ENCODE measurements at regions not wholly inside any gene's neighbourhood (a gene's known extent, or its start where the extent isn't known, plus 50 kb on each side); places are given as distances from the start of the nearest gene placed in this dataset.

DNA sequence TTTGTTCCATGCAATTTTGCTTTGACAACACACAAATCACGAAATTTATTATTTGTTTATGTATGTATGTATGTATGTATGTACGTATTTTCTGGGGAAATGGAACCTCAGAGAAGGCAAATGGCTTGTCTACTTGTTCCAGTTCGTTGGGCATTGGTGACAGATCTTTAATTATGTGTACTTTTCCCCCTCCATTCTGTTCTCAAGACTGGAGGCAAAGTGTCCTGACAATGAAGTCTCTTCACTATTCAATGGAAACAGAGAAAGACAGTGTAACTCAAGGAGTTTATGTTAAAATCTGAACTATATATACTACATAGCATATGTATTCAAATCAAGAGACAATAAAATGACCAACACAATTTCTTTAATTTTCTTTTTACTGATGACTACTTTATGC lies 245.7 kb upstream of the PTBP2 start:
- TF ChIP-seq, protein P1, sequence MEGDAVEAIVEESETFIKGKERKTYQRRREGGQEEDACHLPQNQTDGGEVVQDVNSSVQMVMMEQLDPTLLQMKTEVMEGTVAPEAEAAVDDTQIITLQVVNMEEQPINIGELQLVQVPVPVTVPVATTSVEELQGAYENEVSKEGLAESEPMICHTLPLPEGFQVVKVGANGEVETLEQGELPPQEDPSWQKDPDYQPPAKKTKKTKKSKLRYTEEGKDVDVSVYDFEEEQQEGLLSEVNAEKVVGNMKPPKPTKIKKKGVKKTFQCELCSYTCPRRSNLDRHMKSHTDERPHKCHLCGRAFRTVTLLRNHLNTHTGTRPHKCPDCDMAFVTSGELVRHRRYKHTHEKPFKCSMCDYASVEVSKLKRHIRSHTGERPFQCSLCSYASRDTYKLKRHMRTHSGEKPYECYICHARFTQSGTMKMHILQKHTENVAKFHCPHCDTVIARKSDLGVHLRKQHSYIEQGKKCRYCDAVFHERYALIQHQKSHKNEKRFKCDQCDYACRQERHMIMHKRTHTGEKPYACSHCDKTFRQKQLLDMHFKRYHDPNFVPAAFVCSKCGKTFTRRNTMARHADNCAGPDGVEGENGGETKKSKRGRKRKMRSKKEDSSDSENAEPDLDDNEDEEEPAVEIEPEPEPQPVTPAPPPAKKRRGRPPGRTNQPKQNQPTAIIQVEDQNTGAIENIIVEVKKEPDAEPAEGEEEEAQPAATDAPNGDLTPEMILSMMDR (IDR thresholded peaks at IDR 0.05) = no peak
- no peak for TF ChIP-seq ZFX (IDR thresholded peaks at IDR 0.05; ENCODE audit: borderline replicate concordance)
